ENCODE measurements at regions not wholly inside any gene's neighbourhood (a gene's known extent, or its start where the extent isn't known, plus 50 kb on each side); places are given as distances from the start of the nearest gene placed in this dataset.

DNA sequence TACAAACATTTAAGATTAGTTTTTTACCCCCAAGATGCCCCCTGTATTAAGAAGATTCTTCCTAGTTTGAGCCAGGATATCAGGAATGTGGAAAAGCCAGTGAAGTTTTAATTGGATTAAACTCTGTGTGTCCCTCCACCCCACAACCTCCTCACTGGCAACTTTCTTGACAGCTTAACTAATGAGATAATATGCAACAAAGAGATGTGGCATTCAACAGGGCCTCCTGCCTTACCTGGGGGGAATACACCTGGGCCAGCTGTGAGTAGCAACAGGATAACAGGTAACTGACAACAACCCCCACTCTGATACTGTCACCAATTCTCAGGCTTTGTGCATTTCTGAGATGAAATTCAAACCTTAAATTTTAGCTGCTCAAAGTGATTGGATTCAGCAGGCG, 512.3 kb downstream of the TFAP2B start:
- Histone ChIP-seq H3K79me2 (ENCODE audit: control insufficient read depth, insufficient read depth, low read length) (no peaks in the 10 kb centered on the region), H3K4me1 (ENCODE audit: control insufficient read depth in 2 of 2, insufficient read depth in 2 of 2, low read length in 2 of 2) (no peaks in the 10 kb centered on the region), H3K9me3 (ENCODE audit: control extremely low read depth in 1 of 3, control insufficient read depth in 2 of 3, insufficient read depth in 1 of 3, low read length in 2 of 3) (no peaks in the 10 kb centered on the region), H3K4me2 (replicated peaks; ENCODE audit: low read depth, low read length, poor library complexity, severe bottlenecking) (no peak overlapping the region), H3K4me3 (ENCODE audit: control extremely low read depth in 1 of 5, extremely low read depth in 1 of 5, insufficient read depth in 1 of 5, low read depth in 2 of 5, low read length in 4 of 5) (no peak overlapping the region), H3K36me3 (replicated peaks in 1 of 2; ENCODE audit: control extremely low read depth in 1 of 2, control insufficient read depth in 1 of 2, extremely low read depth in 1 of 2, insufficient read depth in 2 of 2, low read length in 1 of 2) (no peaks in the 10 kb centered on the region), H3K9ac (ENCODE audit: low read length) (no peak overlapping the region), H3K27me3 (replicated peaks in 1 of 4; ENCODE audit: control extremely low read depth in 1 of 4, control insufficient read depth in 3 of 4, insufficient read depth in 4 of 4, low read length in 3 of 4) (no peaks in the 10 kb centered on the region), H4K20me1 (ENCODE audit: control insufficient read depth, insufficient read depth, low read length, poor library complexity, severe bottlenecking) (no peaks in the 10 kb centered on the region), H2AFZ (ENCODE audit: insufficient read depth, low read depth, low read length, poor library complexity, severe bottlenecking) (no peak overlapping the region), H3K27ac (ENCODE audit: low read length in 2 of 2) (no peak overlapping the region)
- H3K4me1 Mint-ChIP-seq, result no peaks in the 10 kb centered on the region
- CTCF ChIA-PET, result no interaction called here
- TF ChIP-seq EZH2 (IDR thresholded peaks at IDR 0.05; ENCODE audit: borderline replicate concordance, insufficient read depth, low read depth, low read length, poor library complexity, severe bottlenecking), result no peak
- TF ChIP-seq, protein P1, sequence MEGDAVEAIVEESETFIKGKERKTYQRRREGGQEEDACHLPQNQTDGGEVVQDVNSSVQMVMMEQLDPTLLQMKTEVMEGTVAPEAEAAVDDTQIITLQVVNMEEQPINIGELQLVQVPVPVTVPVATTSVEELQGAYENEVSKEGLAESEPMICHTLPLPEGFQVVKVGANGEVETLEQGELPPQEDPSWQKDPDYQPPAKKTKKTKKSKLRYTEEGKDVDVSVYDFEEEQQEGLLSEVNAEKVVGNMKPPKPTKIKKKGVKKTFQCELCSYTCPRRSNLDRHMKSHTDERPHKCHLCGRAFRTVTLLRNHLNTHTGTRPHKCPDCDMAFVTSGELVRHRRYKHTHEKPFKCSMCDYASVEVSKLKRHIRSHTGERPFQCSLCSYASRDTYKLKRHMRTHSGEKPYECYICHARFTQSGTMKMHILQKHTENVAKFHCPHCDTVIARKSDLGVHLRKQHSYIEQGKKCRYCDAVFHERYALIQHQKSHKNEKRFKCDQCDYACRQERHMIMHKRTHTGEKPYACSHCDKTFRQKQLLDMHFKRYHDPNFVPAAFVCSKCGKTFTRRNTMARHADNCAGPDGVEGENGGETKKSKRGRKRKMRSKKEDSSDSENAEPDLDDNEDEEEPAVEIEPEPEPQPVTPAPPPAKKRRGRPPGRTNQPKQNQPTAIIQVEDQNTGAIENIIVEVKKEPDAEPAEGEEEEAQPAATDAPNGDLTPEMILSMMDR (IDR thresholded peaks at IDR 0.05), result no peak
- ATAC-seq (ENCODE audit: low read depth) (no peak), DNase-seq (no peak)
- no peaks in the 10 kb centered on the region for H3K27me3 Mint-ChIP-seq
- POLR2A ChIA-PET, result no interaction called here
- intact Hi-C loops (cut with micrococcal nuclease), result no loop called here
- H3K4me3 Mint-ChIP-seq, result no peak overlapping the region
- H3K27ac Mint-ChIP-seq, result no peak overlapping the region
- H3K9me3 Mint-ChIP-seq (ENCODE audit: insufficient read depth), result peaks cover 4% of the 10 kb centered on the region
- no CpG with 5 or more reads among the region's 1 CpG for WGBS (ENCODE audit: insufficient coverage)

- no peak overlapping the region for H3K27ac ChIP-seq (ENCODE audit: low read length in 2 of 2)
Observed at GRCh38 chr6:51335543-51335942, 516.9 kb downstream of the TFAP2B start.

More at GRCh38 chr6:51335543-51335942, 516.9 kb downstream of the TFAP2B start:
- Mint-ChIP-seq H3K27ac (no peak overlapping the region), H3K27me3 (no peaks in the 10 kb centered on the region), H3K9me3 (ENCODE audit: insufficient read depth) (peaks cover 4% of the 10 kb centered on the region), H3K4me3 (no peak overlapping the region), H3K4me1 (no peaks in the 10 kb centered on the region)
- DNase-seq, result no peak
- Histone ChIP-seq H3K27me3 (replicated peaks in 1 of 4; ENCODE audit: control extremely low read depth in 1 of 4, control insufficient read depth in 3 of 4, insufficient read depth in 4 of 4, low read length in 3 of 4) (no peaks in the 10 kb centered on the region), H4K20me1 (ENCODE audit: control insufficient read depth, insufficient read depth, low read length, poor library complexity, severe bottlenecking) (no peaks in the 10 kb centered on the region), H3K9ac (ENCODE audit: low read length) (no peak overlapping the region), H3K79me2 (ENCODE audit: control insufficient read depth, insufficient read depth, low read length) (no peaks in the 10 kb centered on the region), H3K9me3 (ENCODE audit: control extremely low read depth in 1 of 3, control insufficient read depth in 2 of 3, insufficient read depth in 1 of 3, low read length in 2 of 3) (no peaks in the 10 kb centered on the region), H2AFZ (ENCODE audit: insufficient read depth, low read depth, low read length, poor library complexity, severe bottlenecking) (no peak overlapping the region), H3K4me1 (ENCODE audit: control insufficient read depth in 2 of 2, insufficient read depth in 2 of 2, low read length in 2 of 2) (no peaks in the 10 kb centered on the region), H3K36me3 (replicated peaks in 1 of 2; ENCODE audit: control extremely low read depth in 1 of 2, control insufficient read depth in 1 of 2, extremely low read depth in 1 of 2, insufficient read depth in 2 of 2, low read length in 1 of 2) (no peaks in the 10 kb centered on the region), H3K4me2 (replicated peaks; ENCODE audit: low read depth, low read length, poor library complexity, severe bottlenecking) (no peak overlapping the region), H3K4me3 (ENCODE audit: control extremely low read depth in 1 of 5, extremely low read depth in 1 of 5, insufficient read depth in 1 of 5, low read depth in 2 of 5, low read length in 4 of 5) (no peak overlapping the region)
- POLR2A ChIA-PET, result no interaction called here
- TF ChIP-seq EZH2 (IDR thresholded peaks at IDR 0.05; ENCODE audit: borderline replicate concordance, insufficient read depth, low read depth, low read length, poor library complexity, severe bottlenecking), result no peak
- TF ChIP-seq, protein P1 (IDR thresholded peaks at IDR 0.05), result no peak
- no peak for ATAC-seq (ENCODE audit: low read depth)
- intact Hi-C loops (cut with micrococcal nuclease), result no loop called here
- WGBS (ENCODE audit: insufficient coverage), result 100% methylated on average over 1 of the region's 2 CpGs
- CTCF ChIA-PET, result no interaction called here

Data from B cell (primary cell).